Fibroblast of skin of scalp (primary cell): ENCODE measurements at regions not wholly inside any gene's neighbourhood (a gene's known extent, or its start where the extent isn't known, plus 50 kb on each side); places are given as distances from the start of the nearest gene placed in this dataset.

Experiments used
- DNase-seq: peaks from one replicate; pipeline ENCODE4 v3.0.0-alpha.2; 2013

- peak; percentile 2 for DNase-seq
Measured at GRCh38 chr4:175127314-175127713, 209.2 kb downstream of the ADAM29 start.

GRCh38 chr4:175129797-175130196, 211.6 kb downstream of the ADAM29 start:
- DNase-seq = no peak

GRCh38 chr4:175139205-175139604, 221.0 kb downstream of the ADAM29 start:
- no peak for DNase-seq

- DNase-seq = no peak
Measured at GRCh38 chr4:175143116-175143515, 225.0 kb downstream of the ADAM29 start.

GRCh38 chr4:175146799-175147198, 228.6 kb downstream of the ADAM29 start:
- DNase-seq = no peak

- no peak for DNase-seq
Measured at GRCh38 chr4:175147233-175147632, 229.1 kb downstream of the ADAM29 start.

- DNase-seq = no peak
Measured at GRCh38 chr4:175166020-175166419, 247.9 kb downstream of the ADAM29 start.

GRCh38 chr4:175176710-175177109, 258.6 kb downstream of the ADAM29 start:
- no peak for DNase-seq

GRCh38 chr4:175190654-175191053, 272.5 kb downstream of the ADAM29 start:
- DNase-seq = no peak

- no peak for DNase-seq
Measured at GRCh38 chr4:175198056-175198455, 279.9 kb downstream of the ADAM29 start.

GRCh38 chr4:175215208-175215607, 297.1 kb downstream of the ADAM29 start:
- no peak for DNase-seq

- DNase-seq = no peak
Measured at GRCh38 chr4:175215657-175216056, 297.5 kb downstream of the ADAM29 start.

GRCh38 chr4:175229154-175229553, 311.0 kb downstream of the ADAM29 start:
- no peak for DNase-seq

- no peak for DNase-seq
Measured at GRCh38 chr4:175234162-175234561, 316.0 kb downstream of the ADAM29 start.

GRCh38 chr4:175238827-175239517, 320.8 kb downstream of the ADAM29 start:
- DNase-seq = no peak

- DNase-seq = peak; percentile 37
Measured at GRCh38 chr4:175246941-175247340, 328.8 kb downstream of the ADAM29 start.

GRCh38 chr4:175252642-175253041, 334.5 kb downstream of the ADAM29 start:
- no peak for DNase-seq

- DNase-seq = no peak
Measured at GRCh38 chr4:175253184-175253902, 335.2 kb downstream of the ADAM29 start.

- DNase-seq = no peak
Measured at GRCh38 chr4:175263537-175263936, 345.4 kb downstream of the ADAM29 start.

- no peak for DNase-seq
Measured at GRCh38 chr4:175271010-175271630, 353.0 kb downstream of the ADAM29 start.

- DNase-seq = peak; percentile 42
Measured at GRCh38 chr4:175273995-175274753, 356.0 kb downstream of the ADAM29 start.

GRCh38 chr4:175277816-175278215, 359.7 kb downstream of the ADAM29 start:
- no peak for DNase-seq

- no peak for DNase-seq
Measured at GRCh38 chr4:175280153-175280552, 362.0 kb downstream of the ADAM29 start.
